PC-3 (cell line): ENCODE measurements at regions not wholly inside any gene's neighbourhood (a gene's known extent, or its start where the extent isn't known, plus 50 kb on each side); places are given as distances from the start of the nearest gene placed in this dataset.

Experiments used
- CTCF ChIP-seq: fragments of 300-600 bp; sonication (generic); conservative IDR thresholded peaks from 2 replicates; pipeline ENCODE4 v1.5.1; 2017; ENCODE audit warnings: antibody characterized with exemption, low read depth, mild to moderate bottlenecking, low read length
- EZH2 ChIP-seq: fragments of 300-600 bp; sonication (generic); IDR thresholded peaks from one replicate; pipeline ENCODE4 v1.6.1; 2017; ENCODE audit warnings: antibody characterized with exemption, mild to moderate bottlenecking, low read length; ENCODE audit not compliant: unreplicated experiment
- EZH2phosphoT487 ChIP-seq: fragments of 300-600 bp; sonication (generic); IDR thresholded peaks from 2 replicates; pipeline ENCODE4 v1.6.1; 2018; ENCODE audit warnings: mild to moderate bottlenecking, antibody characterized with exemption, low read length, borderline replicate concordance

GRCh38 chr1:4369335-4369734 is 285.1 kb upstream of the AJAP1 start:
- no peak for TF ChIP-seq CTCF
- no peak for TF ChIP-seq EZH2
- no peak for TF ChIP-seq EZH2phosphoT487
